ENCODE measurements at regions not wholly inside any gene's neighbourhood (a gene's known extent, or its start where the extent isn't known, plus 50 kb on each side); places are given as distances from the start of the nearest gene placed in this dataset.
A peak's percentile ranks its signal among the peaks of the same experiment; 100 is the strongest.

DNA sequence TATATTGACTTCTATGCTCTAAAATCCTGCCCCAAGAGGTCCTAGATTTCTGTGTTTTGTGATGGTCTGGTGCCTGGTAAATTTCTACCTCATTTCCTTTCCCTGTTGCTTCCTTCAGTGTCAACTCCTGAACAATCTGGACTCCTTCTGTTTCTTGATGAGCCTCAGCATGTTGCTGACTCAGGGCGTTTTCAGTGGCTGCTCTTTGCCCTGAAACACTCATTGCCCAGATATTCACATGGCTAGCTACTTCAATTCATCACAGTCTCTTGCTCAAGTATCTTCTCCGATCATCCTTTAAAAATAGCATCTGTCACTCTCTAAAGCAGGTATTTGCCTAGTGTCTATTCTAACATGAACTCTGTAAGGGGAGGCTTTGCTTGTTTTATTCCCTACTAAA, 526.3 kb upstream of the RAG2 start:
- no peak for ATAC-seq
- H3K4me2 ChIP-seq: no peak overlapping the region
- no peak overlapping the region for H3K4me3 ChIP-seq
- DNase-seq (ENCODE audit: low read depth in 1 of 2, low spot score in 1 of 2): no peak
- ChIA-PET CTCF (no interaction called here), POLR2A (no interaction called here)
- FAIRE-seq: no peak
- TF ChIP-seq MAFK (IDR thresholded peaks at IDR 0.05; ENCODE audit: partially characterized antibody): peak; percentile 47
- TF ChIP-seq, protein P1, sequence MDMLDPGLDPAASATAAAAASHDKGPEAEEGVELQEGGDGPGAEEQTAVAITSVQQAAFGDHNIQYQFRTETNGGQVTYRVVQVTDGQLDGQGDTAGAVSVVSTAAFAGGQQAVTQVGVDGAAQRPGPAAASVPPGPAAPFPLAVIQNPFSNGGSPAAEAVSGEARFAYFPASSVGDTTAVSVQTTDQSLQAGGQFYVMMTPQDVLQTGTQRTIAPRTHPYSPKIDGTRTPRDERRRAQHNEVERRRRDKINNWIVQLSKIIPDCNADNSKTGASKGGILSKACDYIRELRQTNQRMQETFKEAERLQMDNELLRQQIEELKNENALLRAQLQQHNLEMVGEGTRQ (IDR thresholded peaks at IDR 0.05): no peak
- no peaks in the 10 kb centered on the region for H3K9me3 ChIP-seq
- 0% methylated on average over 2 of the region's 2 CpGs for WGBS (ENCODE audit: missing lambda C conversion rate)
- no peaks in the 10 kb centered on the region for H3K4me1 ChIP-seq
- no peak overlapping the region for H3K27ac ChIP-seq

DNA sequence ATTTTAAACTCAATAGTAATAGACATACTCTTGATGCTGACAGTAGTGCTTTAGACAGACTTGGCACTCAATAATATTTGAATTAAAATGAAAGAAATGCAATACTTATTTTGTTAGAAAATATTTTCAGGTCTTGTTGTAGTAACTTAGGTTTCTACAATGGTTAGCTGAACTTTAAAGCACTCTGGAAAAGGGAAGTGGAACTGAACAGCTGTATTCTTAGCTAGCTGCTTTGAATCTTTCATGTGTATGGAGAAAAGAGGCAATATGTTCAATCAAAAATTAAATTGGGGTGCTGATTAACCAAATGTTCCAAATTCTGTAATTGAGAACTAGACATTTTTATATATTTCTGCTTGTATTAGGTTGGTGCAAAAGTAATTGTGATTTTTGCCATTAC, 517.9 kb upstream of the RAG2 start:
- TF ChIP-seq FOXS1 (CRISPR knock-in tag; IDR thresholded peaks at IDR 0.05): no peak
- no peak for TF ChIP-seq FOSL2 (IDR thresholded peaks at IDR 0.05)
- TF ChIP-seq FOSL2 (CRISPR knock-in tag; IDR thresholded peaks at IDR 0.05): no peak
- TF ChIP-seq, protein P1 (IDR thresholded peaks at IDR 0.05): no peak
- TF ChIP-seq CEBPB (IDR thresholded peaks at IDR 0.05): no peak
- TF ChIP-seq, protein P2, sequence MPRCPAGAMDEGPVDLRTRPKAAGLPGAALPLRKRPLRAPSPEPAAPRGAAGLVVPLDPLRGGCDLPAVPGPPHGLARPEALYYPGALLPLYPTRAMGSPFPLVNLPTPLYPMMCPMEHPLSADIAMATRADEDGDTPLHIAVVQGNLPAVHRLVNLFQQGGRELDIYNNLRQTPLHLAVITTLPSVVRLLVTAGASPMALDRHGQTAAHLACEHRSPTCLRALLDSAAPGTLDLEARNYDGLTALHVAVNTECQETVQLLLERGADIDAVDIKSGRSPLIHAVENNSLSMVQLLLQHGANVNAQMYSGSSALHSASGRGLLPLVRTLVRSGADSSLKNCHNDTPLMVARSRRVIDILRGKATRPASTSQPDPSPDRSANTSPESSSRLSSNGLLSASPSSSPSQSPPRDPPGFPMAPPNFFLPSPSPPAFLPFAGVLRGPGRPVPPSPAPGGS (IDR thresholded peaks at IDR 0.05): no peak
- no peak for TF ChIP-seq ZFP36 (IDR thresholded peaks at IDR 0.05; ENCODE audit: borderline replicate concordance, partially characterized antibody)
- no peak for TF ChIP-seq JUNB (IDR thresholded peaks at IDR 0.05)
- TF ChIP-seq JUN (IDR thresholded peaks at IDR 0.05): no peak
- no peak for TF ChIP-seq EP300 (IDR thresholded peaks at IDR 0.05)
- no peak for TF ChIP-seq ESRRA (IDR thresholded peaks at IDR 0.05; ENCODE audit: borderline replicate concordance, low read length)
- TF ChIP-seq BHLHE40 (IDR thresholded peaks at IDR 0.05; ENCODE audit: low read depth, low read length): no peak
- no peak for TF ChIP-seq ZC3H11A (IDR thresholded peaks at IDR 0.05)
- no peak for TF ChIP-seq POLR2A (IDR thresholded peaks at IDR 0.05; ENCODE audit: low read length)
- TF ChIP-seq CHD2 (IDR thresholded peaks at IDR 0.05; ENCODE audit: low read length, partially characterized antibody): no peak
- TF ChIP-seq HOXB5 (CRISPR knock-in tag; IDR thresholded peaks at IDR 0.05): no peak
- CTCF ChIA-PET: no interaction called here

DNA sequence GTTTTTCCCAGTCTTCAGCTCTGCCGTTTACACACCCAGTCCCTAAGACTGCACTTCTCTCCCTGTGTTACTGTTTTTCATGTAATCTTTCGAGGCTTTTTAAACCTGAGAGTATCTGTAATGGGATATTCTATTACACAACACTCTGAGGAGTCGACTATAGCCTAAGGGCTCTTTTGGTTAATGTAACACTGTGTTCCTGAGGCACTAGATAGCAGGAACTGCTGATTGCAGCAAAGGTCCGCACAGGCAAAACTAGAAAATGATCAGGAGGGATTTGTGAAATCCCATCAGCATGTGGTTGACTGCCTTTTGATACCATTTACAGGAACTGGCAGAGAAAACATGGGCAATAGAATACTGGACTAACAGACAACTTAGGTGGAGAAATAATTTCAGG, 512.3 kb upstream of the RAG2 start:
- H3K4me2 ChIP-seq: no peak overlapping the region
- no peaks in the 10 kb centered on the region for H3K4me1 ChIP-seq
- 1% methylated on average over 4 of the region's 4 CpGs for WGBS (ENCODE audit: missing lambda C conversion rate)
- DNase-seq (ENCODE audit: low read depth in 1 of 2, low spot score in 1 of 2) (no peak), FAIRE-seq (no peak), ATAC-seq (no peak)
- no peak overlapping the region for H3K27ac ChIP-seq
- CTCF ChIA-PET: no interaction called here
- POLR2A ChIA-PET: no interaction called here
- TF ChIP-seq ZC3H11A (IDR thresholded peaks at IDR 0.05): no peak
- TF ChIP-seq ZFP36 (IDR thresholded peaks at IDR 0.05; ENCODE audit: borderline replicate concordance, partially characterized antibody): no peak
- TF ChIP-seq, protein P3, sequence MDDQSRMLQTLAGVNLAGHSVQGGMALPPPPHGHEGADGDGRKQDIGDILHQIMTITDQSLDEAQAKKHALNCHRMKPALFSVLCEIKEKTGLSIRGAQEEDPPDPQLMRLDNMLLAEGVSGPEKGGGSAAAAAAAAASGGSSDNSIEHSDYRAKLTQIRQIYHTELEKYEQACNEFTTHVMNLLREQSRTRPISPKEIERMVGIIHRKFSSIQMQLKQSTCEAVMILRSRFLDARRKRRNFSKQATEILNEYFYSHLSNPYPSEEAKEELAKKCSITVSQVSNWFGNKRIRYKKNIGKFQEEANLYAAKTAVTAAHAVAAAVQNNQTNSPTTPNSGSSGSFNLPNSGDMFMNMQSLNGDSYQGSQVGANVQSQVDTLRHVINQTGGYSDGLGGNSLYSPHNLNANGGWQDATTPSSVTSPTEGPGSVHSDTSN (IDR thresholded peaks at IDR 0.05): no peak
- TF ChIP-seq, protein P4, sequence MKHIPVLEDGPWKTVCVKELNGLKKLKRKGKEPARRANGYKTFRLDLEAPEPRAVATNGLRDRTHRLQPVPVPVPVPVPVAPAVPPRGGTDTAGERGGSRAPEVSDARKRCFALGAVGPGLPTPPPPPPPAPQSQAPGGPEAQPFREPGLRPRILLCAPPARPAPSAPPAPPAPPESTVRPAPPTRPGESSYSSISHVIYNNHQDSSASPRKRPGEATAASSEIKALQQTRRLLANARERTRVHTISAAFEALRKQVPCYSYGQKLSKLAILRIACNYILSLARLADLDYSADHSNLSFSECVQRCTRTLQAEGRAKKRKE (CRISPR knock-in tag; IDR thresholded peaks at IDR 0.05; ENCODE audit: low read depth): no peak
- no peak for TF ChIP-seq POLR2AphosphoS2 (conservative IDR thresholded peaks at IDR 0.05; ENCODE audit: low read length)
- TF ChIP-seq, protein P5, sequence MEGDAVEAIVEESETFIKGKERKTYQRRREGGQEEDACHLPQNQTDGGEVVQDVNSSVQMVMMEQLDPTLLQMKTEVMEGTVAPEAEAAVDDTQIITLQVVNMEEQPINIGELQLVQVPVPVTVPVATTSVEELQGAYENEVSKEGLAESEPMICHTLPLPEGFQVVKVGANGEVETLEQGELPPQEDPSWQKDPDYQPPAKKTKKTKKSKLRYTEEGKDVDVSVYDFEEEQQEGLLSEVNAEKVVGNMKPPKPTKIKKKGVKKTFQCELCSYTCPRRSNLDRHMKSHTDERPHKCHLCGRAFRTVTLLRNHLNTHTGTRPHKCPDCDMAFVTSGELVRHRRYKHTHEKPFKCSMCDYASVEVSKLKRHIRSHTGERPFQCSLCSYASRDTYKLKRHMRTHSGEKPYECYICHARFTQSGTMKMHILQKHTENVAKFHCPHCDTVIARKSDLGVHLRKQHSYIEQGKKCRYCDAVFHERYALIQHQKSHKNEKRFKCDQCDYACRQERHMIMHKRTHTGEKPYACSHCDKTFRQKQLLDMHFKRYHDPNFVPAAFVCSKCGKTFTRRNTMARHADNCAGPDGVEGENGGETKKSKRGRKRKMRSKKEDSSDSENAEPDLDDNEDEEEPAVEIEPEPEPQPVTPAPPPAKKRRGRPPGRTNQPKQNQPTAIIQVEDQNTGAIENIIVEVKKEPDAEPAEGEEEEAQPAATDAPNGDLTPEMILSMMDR (IDR thresholded peaks at IDR 0.05): no peak
- H3K9me3 ChIP-seq: no peaks in the 10 kb centered on the region
- H3K4me3 ChIP-seq: no peak overlapping the region

More for the DNA sequence above, 517.9 kb upstream of the RAG2 start:
- DNase-seq (ENCODE audit: low read depth in 1 of 2, low spot score in 1 of 2): no peak
- H3K4me3 ChIP-seq: no peak overlapping the region
- POLR2A ChIA-PET: no interaction called here
- H3K27ac ChIP-seq: no peak overlapping the region
- FAIRE-seq: no peak
- ATAC-seq: no peak
- no peaks in the 10 kb centered on the region for H3K4me1 ChIP-seq
- H3K9me3 ChIP-seq: no peaks in the 10 kb centered on the region
- no peak overlapping the region for H3K4me2 ChIP-seq
